Karpas-422 (cell line): ENCODE measurements at regions not wholly inside any gene's neighbourhood (a gene's known extent, or its start where the extent isn't known, plus 50 kb on each side); places are given as distances from the start of the nearest gene placed in this dataset.

Experiments used
- DNase-seq: peaks from one replicate; pipeline ENCODE4 v3.0.0-alpha.2; 2015
- H2AFZ ChIP-seq: fragments of 200-600 bp; sonication (generic); 2 replicates; pipeline ENCODE4 v1.6.1; 2014; ENCODE audit warnings: antibody characterized with exemption, low read length, mixed read lengths
- H3K27ac ChIP-seq: fragments of 200-600 bp; sonication (generic); 2 replicates; pipeline ENCODE4 v1.5.1; 2014; ENCODE audit warnings: mild to moderate bottlenecking, low read length, moderate library complexity
- H3K27me3 ChIP-seq: fragments of 200-600 bp; sonication (generic); 2 replicates; pipeline ENCODE4 v1.6.1; 2014; ENCODE audit warnings: low read length, mixed read lengths
- H3K36me3 ChIP-seq: fragments of 200-600 bp; sonication (generic); 2 replicates; pipeline ENCODE4 v1.6.1; 2014; ENCODE audit warnings: low read length, mixed read lengths; ENCODE audit not compliant: insufficient read depth
- H3K4me1 ChIP-seq: fragments of 200-600 bp; sonication (generic); 2 replicates; pipeline ENCODE4 v1.6.1; 2014; ENCODE audit warnings: mild to moderate bottlenecking, low read length, mixed read lengths
- H3K4me2 ChIP-seq: fragments of 200-600 bp; sonication (generic); 2 replicates; pipeline ENCODE4 v1.6.1; 2014; ENCODE audit warnings: low read length, low read depth, mild to moderate bottlenecking; ENCODE audit not compliant: poor library complexity, severe bottlenecking
- H3K4me3 ChIP-seq: fragments of 200-600 bp; sonication (generic); 2 replicates; pipeline ENCODE4 v1.5.1; 2014; ENCODE audit warnings: mild to moderate bottlenecking, antibody characterized with exemption, low read length, mixed read lengths
- H3K79me2 ChIP-seq: fragments of 200-600 bp; sonication (generic); 2 replicates; pipeline ENCODE4 v1.6.1; 2014; ENCODE audit warnings: mild to moderate bottlenecking, low read length, mixed read lengths
- H3K9ac ChIP-seq: fragments of 200-600 bp; sonication (generic); 2 replicates; pipeline ENCODE4 v1.6.0; 2014; ENCODE audit warnings: low read length
- H3K9me2 ChIP-seq: fragments of 200-600 bp; sonication (generic), shearing (Covaris generic); replicated peaks from 2 replicates; pipeline ENCODE4 v1.6.0; 2014; ENCODE audit warnings: mild to moderate bottlenecking, low read length, moderate library complexity; ENCODE audit not compliant: insufficient read depth
- H3K9me3 ChIP-seq: fragments of 300-700, 200-600 bp; sonication (generic); 2 replicates; pipeline ENCODE4 v1.6.1; 2014; ENCODE audit warnings: low read length, mixed read lengths
- H4K20me1 ChIP-seq: fragments of 200-600 bp; sonication (generic); 2 replicates; pipeline ENCODE4 v1.6.1; 2014; ENCODE audit warnings: mild to moderate bottlenecking, antibody characterized with exemption, low read length, low read depth; ENCODE audit not compliant: insufficient read depth

GRCh38 chr2:234710066-234710465, 213.2 kb upstream of the ARL4C start:
- H3K27me3 ChIP-seq = no peaks in the 10 kb centered on the region
- H3K9ac ChIP-seq = no peak overlapping the region

GRCh38 chr2:234708717-234709116, 211.8 kb upstream of the ARL4C start:
- H3K4me1 ChIP-seq = no peaks in the 10 kb centered on the region
- no peak overlapping the region for H3K27ac ChIP-seq
- H3K4me3 ChIP-seq = no peak overlapping the region
- H3K9me2 ChIP-seq = no peaks in the 10 kb centered on the region
- no peak overlapping the region for H3K9ac ChIP-seq
- no peaks in the 10 kb centered on the region for H4K20me1 ChIP-seq
- H3K79me2 ChIP-seq = no peaks in the 10 kb centered on the region
- H2AFZ ChIP-seq = no peak overlapping the region
- H3K9me3 ChIP-seq = no peaks in the 10 kb centered on the region
- H3K4me2 ChIP-seq = no peak overlapping the region
- DNase-seq = no peak
- no peaks in the 10 kb centered on the region for H3K27me3 ChIP-seq
- H3K36me3 ChIP-seq = no peaks in the 10 kb centered on the region

More at GRCh38 chr2:234710066-234710465, 213.2 kb upstream of the ARL4C start:
- no peaks in the 10 kb centered on the region for H3K79me2 ChIP-seq
- no peaks in the 10 kb centered on the region for H3K9me2 ChIP-seq
- no peaks in the 10 kb centered on the region for H3K36me3 ChIP-seq
- H2AFZ ChIP-seq = no peak overlapping the region
- no peaks in the 10 kb centered on the region for H3K9me3 ChIP-seq
- DNase-seq = no peak
- no peaks in the 10 kb centered on the region for H4K20me1 ChIP-seq
- H3K4me2 ChIP-seq = no peak overlapping the region
- no peaks in the 10 kb centered on the region for H3K4me1 ChIP-seq
- no peak overlapping the region for H3K27ac ChIP-seq
- no peak overlapping the region for H3K4me3 ChIP-seq

DNA sequence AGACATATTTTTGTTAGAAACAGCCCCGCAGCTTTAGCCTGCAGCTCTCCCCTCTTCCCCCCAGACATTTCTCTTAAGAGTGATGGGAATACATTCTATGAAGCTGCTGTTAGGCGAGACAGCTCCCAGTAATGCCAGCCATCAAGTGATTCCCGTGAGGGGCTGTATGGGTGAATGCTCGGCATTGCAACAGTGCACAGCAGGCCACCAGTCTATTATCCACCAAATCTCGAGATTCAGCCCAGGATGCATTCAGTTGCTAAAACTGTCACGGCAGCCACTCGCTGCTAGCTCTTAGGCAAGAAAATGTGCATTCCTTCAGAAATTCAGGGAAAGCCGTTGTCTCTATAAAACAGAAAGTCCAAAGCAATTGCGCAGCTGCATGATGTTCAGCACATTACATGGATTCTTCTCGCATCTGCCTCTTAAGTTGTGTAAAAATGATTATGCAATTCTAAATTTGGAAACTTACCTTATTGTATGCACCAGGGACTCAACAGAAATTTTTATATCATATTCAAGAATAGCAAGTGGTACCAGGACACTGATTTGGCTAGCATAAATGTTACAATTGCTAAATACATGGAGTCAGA, 211.3 kb upstream of the ARL4C start:
- no peaks in the 10 kb centered on the region for H3K9me2 ChIP-seq
- no peaks in the 10 kb centered on the region for H3K79me2 ChIP-seq
- no peaks in the 10 kb centered on the region for H3K4me1 ChIP-seq
- H3K36me3 ChIP-seq = no peaks in the 10 kb centered on the region
- H4K20me1 ChIP-seq = no peaks in the 10 kb centered on the region
- no peak for DNase-seq
- no peaks in the 10 kb centered on the region for H3K9me3 ChIP-seq
- H3K27ac ChIP-seq = no peak overlapping the region
- H3K4me3 ChIP-seq = no peak overlapping the region
- no peak overlapping the region for H3K9ac ChIP-seq
- no peak overlapping the region for H3K4me2 ChIP-seq
- H2AFZ ChIP-seq = no peak overlapping the region
- H3K27me3 ChIP-seq = no peaks in the 10 kb centered on the region

GRCh38 chr2:234706086-234706485, 209.2 kb upstream of the ARL4C start:
- Histone ChIP-seq H3K27me3 (no peaks in the 10 kb centered on the region), H3K9ac (no peak overlapping the region), H3K27ac (no peak overlapping the region), H3K4me1 (no peaks in the 10 kb centered on the region), H3K9me3 (no peaks in the 10 kb centered on the region), H3K9me2 (no peaks in the 10 kb centered on the region), H3K36me3 (no peaks in the 10 kb centered on the region), H3K4me3 (no peak overlapping the region), H3K79me2 (no peaks in the 10 kb centered on the region), H3K4me2 (no peak overlapping the region), H4K20me1 (no peaks in the 10 kb centered on the region), H2AFZ (no peak overlapping the region)
- DNase-seq = no peak

DNA sequence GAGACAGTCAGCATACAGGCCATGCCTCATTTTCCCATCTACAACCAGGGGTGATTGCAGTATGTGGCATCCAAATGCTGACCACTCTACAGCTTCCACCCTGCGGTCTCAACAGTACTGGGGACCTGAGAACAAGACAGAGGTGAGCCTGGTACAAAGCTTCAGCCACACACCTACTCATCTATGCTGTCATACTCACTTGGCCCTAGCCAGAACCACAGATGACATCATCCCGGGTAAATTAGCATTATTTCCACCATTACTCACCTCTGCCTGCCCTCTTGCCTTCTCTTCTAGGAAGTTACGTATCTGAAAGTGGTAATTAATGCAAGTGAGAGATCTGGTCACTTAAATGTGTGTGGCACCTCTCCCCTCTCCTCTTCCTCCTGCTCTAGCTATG, 208.2 kb upstream of the ARL4C start:
- Histone ChIP-seq H3K4me2 (no peak overlapping the region), H3K9me2 (no peaks in the 10 kb centered on the region), H3K36me3 (no peaks in the 10 kb centered on the region), H3K27me3 (no peaks in the 10 kb centered on the region), H3K27ac (no peak overlapping the region), H3K9ac (no peak overlapping the region), H3K9me3 (no peaks in the 10 kb centered on the region), H3K4me1 (no peaks in the 10 kb centered on the region), H2AFZ (no peak overlapping the region), H4K20me1 (no peaks in the 10 kb centered on the region), H3K79me2 (no peaks in the 10 kb centered on the region), H3K4me3 (no peak overlapping the region)
- DNase-seq = no peak

DNA sequence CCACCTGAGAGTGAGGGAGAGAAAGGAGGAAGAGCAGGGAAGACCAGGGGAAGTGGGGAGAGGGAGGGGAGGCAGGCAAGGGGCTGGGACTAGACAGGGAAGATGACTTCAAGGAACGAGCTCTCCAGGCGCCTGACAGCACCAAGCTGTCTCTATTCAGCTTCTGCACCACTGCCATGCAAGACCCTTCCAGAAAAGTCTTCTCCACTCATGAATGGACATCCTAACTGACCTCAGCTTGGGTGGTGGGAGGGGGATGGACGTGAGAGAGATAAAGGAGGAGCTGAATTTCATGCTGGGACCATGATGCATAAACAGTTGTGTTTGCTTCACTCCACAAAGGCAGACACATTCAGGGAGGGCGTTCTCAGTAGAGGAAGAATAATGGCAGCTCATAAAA, 206.4 kb upstream of the ARL4C start:
- no peak overlapping the region for H3K4me2 ChIP-seq
- no peaks in the 10 kb centered on the region for H3K79me2 ChIP-seq
- H3K27ac ChIP-seq = no peak overlapping the region
- no peaks in the 10 kb centered on the region for H3K9me3 ChIP-seq
- no peak overlapping the region for H3K9ac ChIP-seq
- H2AFZ ChIP-seq = no peak overlapping the region
- H4K20me1 ChIP-seq = no peaks in the 10 kb centered on the region
- H3K27me3 ChIP-seq = no peaks in the 10 kb centered on the region
- H3K4me1 ChIP-seq = no peaks in the 10 kb centered on the region
- no peaks in the 10 kb centered on the region for H3K9me2 ChIP-seq
- no peak overlapping the region for H3K4me3 ChIP-seq
- DNase-seq = no peak
- no peaks in the 10 kb centered on the region for H3K36me3 ChIP-seq

DNA sequence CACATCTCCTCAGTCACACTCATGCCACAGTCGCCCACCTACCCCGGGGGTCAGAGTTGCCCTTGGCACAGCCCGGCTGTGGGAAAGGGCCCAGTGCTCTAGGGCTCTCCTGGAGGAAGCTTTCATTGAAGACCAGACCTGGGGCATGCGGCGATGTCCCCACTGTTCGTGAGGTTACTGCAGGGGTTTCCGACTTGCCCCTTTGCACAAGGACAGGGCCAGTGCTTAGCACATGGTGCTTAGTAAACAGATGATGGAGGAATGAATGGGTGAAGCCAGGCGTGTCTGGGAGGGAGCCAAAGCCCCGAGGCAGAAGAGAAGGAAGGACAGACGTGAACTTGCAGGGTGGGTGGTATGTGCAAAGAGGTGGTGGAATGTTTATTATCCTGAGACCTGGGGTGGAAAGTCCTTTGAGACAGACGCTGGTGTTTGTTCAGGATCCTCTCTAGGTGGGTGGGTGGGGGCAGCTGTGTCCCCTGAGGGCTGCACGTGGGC, 205.9 kb upstream of the ARL4C start:
- no peaks in the 10 kb centered on the region for H4K20me1 ChIP-seq
- no peak overlapping the region for H3K27ac ChIP-seq
- no peak overlapping the region for H3K4me2 ChIP-seq
- H3K79me2 ChIP-seq = no peaks in the 10 kb centered on the region
- H3K27me3 ChIP-seq = no peaks in the 10 kb centered on the region
- no peaks in the 10 kb centered on the region for H3K36me3 ChIP-seq
- no peaks in the 10 kb centered on the region for H3K9me2 ChIP-seq
- no peak for DNase-seq
- H3K4me3 ChIP-seq = no peak overlapping the region
- H3K9me3 ChIP-seq = no peaks in the 10 kb centered on the region
- H3K9ac ChIP-seq = no peak overlapping the region
- no peak overlapping the region for H2AFZ ChIP-seq
- H3K4me1 ChIP-seq = no peaks in the 10 kb centered on the region

DNA sequence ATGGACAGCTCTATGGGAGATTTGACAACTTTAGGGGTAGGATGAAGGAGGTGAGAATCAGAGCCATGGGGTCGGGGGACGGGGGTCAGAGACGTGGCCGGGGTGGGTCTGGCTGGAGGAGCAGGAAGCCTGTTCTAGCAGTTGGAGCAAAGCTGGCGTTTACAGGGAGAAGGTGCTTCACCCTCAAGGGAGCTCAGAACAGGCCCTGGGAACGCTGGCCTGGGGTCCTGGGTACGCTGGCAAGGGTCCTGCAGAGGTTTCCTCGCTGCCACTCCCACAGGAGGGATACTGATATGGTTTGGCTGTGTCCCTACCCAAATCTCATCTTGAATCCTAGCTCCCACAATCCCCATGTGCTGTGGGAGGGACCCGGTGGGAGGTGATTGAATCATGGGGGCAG, 205.0 kb upstream of the ARL4C start:
- H2AFZ ChIP-seq = no peak overlapping the region
- no peaks in the 10 kb centered on the region for H3K9me3 ChIP-seq
- no peak overlapping the region for H3K9ac ChIP-seq
- no peaks in the 10 kb centered on the region for H3K9me2 ChIP-seq
- H3K36me3 ChIP-seq = no peaks in the 10 kb centered on the region
- no peaks in the 10 kb centered on the region for H3K27me3 ChIP-seq
- H3K4me2 ChIP-seq = no peak overlapping the region
- no peak for DNase-seq
- H4K20me1 ChIP-seq = no peaks in the 10 kb centered on the region
- H3K27ac ChIP-seq = no peak overlapping the region
- H3K4me3 ChIP-seq = no peak overlapping the region
- no peaks in the 10 kb centered on the region for H3K79me2 ChIP-seq
- no peaks in the 10 kb centered on the region for H3K4me1 ChIP-seq

DNA sequence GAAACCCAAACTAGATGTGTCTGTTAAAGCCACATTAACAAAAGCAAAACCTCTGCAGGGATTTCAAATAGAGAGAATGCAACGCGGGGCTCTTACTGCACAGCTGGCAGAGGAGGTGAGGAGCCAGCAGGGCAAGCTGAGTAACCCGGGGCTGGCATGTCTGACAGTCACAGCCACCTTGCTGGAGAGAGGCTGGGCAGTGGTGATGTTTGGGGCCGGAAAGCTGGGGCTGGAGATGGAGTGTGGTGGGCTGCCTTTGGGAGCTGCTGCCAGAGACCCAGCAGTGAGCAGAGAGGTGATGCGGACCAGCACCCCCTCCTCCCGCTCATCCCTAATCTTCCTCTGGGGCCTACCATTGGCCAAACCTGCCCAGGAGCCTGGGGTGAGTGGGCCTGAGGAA, 204.5 kb upstream of the ARL4C start:
- Histone ChIP-seq H2AFZ (no peak overlapping the region), H3K9me3 (no peaks in the 10 kb centered on the region), H4K20me1 (no peaks in the 10 kb centered on the region), H3K79me2 (no peaks in the 10 kb centered on the region), H3K9me2 (no peaks in the 10 kb centered on the region), H3K27me3 (no peaks in the 10 kb centered on the region), H3K4me3 (no peak overlapping the region), H3K4me1 (no peaks in the 10 kb centered on the region), H3K36me3 (no peaks in the 10 kb centered on the region), H3K4me2 (no peak overlapping the region), H3K9ac (no peak overlapping the region), H3K27ac (no peak overlapping the region)
- DNase-seq = no peak
